Upper lobe of left lung (tissue), 6 donors: ENCODE measurements at regions not wholly inside any gene's neighbourhood (a gene's known extent, or its start where the extent isn't known, plus 50 kb on each side); places are given as distances from the start of the nearest gene placed in this dataset.

Experiments used
- ATAC-seq, 2 donors: fragments of 200-7000 bp; cut with Tn5 transposase; one replicate each; pipeline ENCODE4 v1.9.1; 2022; ENCODE audit warnings: mild to moderate bottlenecking in 2 of 2, moderate library complexity in 2 of 2; ENCODE audit not compliant: low FRiP score in 2 of 2
- DNase-seq, 2 donors: peaks; one replicate each; pipeline ENCODE4 v3.0.0-alpha.2; 2019 to 2020
- H3K27ac ChIP-seq, 4 donors: fragments of 200-600 bp; sonication (generic); one replicate each; pipeline ENCODE4 v1.5.1; 2016 to 2019
- H3K27me3 ChIP-seq, 4 donors: fragments of 200-600 bp; sonication (generic); one replicate each; pipeline ENCODE4 v1.5.1; 2017 to 2019
- H3K36me3 ChIP-seq, 4 donors: fragments of 200-600 bp; sonication (generic); one replicate each; pipeline ENCODE4 v1.5.1; 2016 to 2019
- H3K4me1 ChIP-seq, 4 donors: fragments of 200-600 bp; sonication (generic); one replicate each; pipeline ENCODE4 v1.5.1; 2018 to 2019
- H3K4me3 ChIP-seq, 4 donors: fragments of 200-600 bp; sonication (generic); one replicate each; pipeline ENCODE4 v1.5.1; 2017 to 2019; ENCODE audit warnings: mild to moderate bottlenecking in 2 of 4, moderate library complexity in 1 of 4
- H3K9me3 ChIP-seq, 4 donors: fragments of 200-600 bp; sonication (generic); one replicate each; pipeline ENCODE4 v1.5.1; 2018 to 2019
- CTCF ChIP-seq, 6 experiments: fragments of 450-650 bp in 4 of 6; fragments of 200-600 bp in 2 of 6; sonication (generic) in 2 of 6; IDR thresholded peaks; one replicate each; pipeline ENCODE4 v1.5.1; 2016 to 2019; ENCODE audit warnings: antibody characterized with exemption in 6 of 6
- EP300 ChIP-seq, 4 donors: sonication (generic); formaldehyde crosslinking; IDR thresholded peaks; one replicate each; pipeline ENCODE4 v1.5.1; 2017; ENCODE audit warnings: antibody characterized with exemption in 4 of 4, control low read depth in 2 of 4
- POLR2A ChIP-seq, 4 donors: fragments of 450-650 bp; IDR thresholded peaks; one replicate each; pipeline ENCODE4 v1.5.1; 2016 to 2017; ENCODE audit warnings: antibody characterized with exemption in 4 of 4, mild to moderate bottlenecking in 2 of 4
- POLR2AphosphoS5 ChIP-seq, 2 donors: sonication (generic); formaldehyde crosslinking; IDR thresholded peaks; one replicate each; pipeline ENCODE4 v1.5.1; 2017; ENCODE audit warnings: antibody characterized with exemption in 2 of 2
- WGBS, 2 donors: methylation state at CpG; one replicate each; pipeline ENCODE4 v1.1.5; 2017 to 2018; 5-methylcytosine and 5-hydroxymethylcytosine counted together
- donor health status: DM: no; HTN: no; CAD: no; lungs with moderate emphysema.
- donor health status: DM: no; HTN: yes; CAD: no; lungs with severe emphysema.

GRCh38 chr2:11998626-11999378 is 252.4 kb downstream of the LPIN1 start:
- 90 to 93% methylated on average over 4 of the region's 4 CpGs for WGBS, 2 donors
- no peak overlapping the region for H3K4me3 ChIP-seq
- ATAC-seq (no peak), DNase-seq (no peak)
- no peaks in the 10 kb centered on the region for H3K36me3 ChIP-seq
- H3K4me1 ChIP-seq = no peaks in the 10 kb centered on the region
- no peak overlapping the region for H3K27ac ChIP-seq
- TF ChIP-seq POLR2A (IDR thresholded peaks at IDR 0.05) (no peak), POLR2AphosphoS5 (IDR thresholded peaks at IDR 0.05) (no peak), EP300 (IDR thresholded peaks at IDR 0.05) (no peak), CTCF (IDR thresholded peaks at IDR 0.05) (no peak)
- H3K9me3 ChIP-seq = peaks cover 0 to 3% (median 0%) of the 10 kb centered on the region in 4 donors
- H3K27me3 ChIP-seq = no peaks in the 10 kb centered on the region

GRCh38 chr2:12001621-12002020 is 255.2 kb downstream of the LPIN1 start:
- no peaks in the 10 kb centered on the region for H3K36me3 ChIP-seq
- ATAC-seq (no peak), DNase-seq (no peak)
- H3K4me1 ChIP-seq = peaks cover 0 to 4% (median 1%) of the 10 kb centered on the region in 4 donors
- H3K4me3 ChIP-seq = no peak overlapping the region
- H3K27me3 ChIP-seq = no peaks in the 10 kb centered on the region
- no peak for TF ChIP-seq POLR2A (IDR thresholded peaks at IDR 0.05)
- no peak for TF ChIP-seq CTCF (IDR thresholded peaks at IDR 0.05)
- no peak for TF ChIP-seq POLR2AphosphoS5 (IDR thresholded peaks at IDR 0.05)
- TF ChIP-seq EP300 (IDR thresholded peaks at IDR 0.05) = no peak
- no peak overlapping the region for H3K27ac ChIP-seq
- WGBS, 2 donors = 84 to 95% methylated on average over 1 of the region's 1 CpG
- no peaks in the 10 kb centered on the region for H3K9me3 ChIP-seq

DNA sequence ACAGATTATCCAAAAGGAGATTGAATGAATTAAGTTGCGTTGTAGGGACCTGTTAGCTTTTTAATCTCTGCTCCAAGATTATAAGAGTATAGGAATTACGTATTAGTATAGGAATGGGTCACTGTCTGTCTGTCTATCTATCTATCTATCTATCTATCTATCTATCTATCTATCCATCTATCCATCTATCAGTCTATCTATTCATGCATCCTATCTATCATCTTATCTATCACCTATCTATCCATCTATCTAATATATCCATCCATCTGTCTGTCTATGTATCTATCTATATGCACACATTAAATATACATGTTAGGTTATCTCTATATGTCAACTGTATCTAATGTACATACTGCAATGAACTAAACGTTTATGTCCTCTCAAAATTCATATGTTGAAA is 255.8 kb downstream of the LPIN1 start:
- 70 to 74% methylated on average over 3 of the region's 3 CpGs for WGBS, 2 donors
- H3K27me3 ChIP-seq = no peaks in the 10 kb centered on the region
- H3K4me3 ChIP-seq = no peak overlapping the region
- no peaks in the 10 kb centered on the region for H3K9me3 ChIP-seq
- DNase-seq (no peak), ATAC-seq (no peak)
- H3K36me3 ChIP-seq = no peaks in the 10 kb centered on the region
- TF ChIP-seq POLR2A (IDR thresholded peaks at IDR 0.05) = no peak
- no peak for TF ChIP-seq EP300 (IDR thresholded peaks at IDR 0.05)
- TF ChIP-seq POLR2AphosphoS5 (IDR thresholded peaks at IDR 0.05) = no peak
- peaks cover 0 to 4% (median 1%) of the 10 kb centered on the region in 4 donors for H3K4me1 ChIP-seq
- no peak overlapping the region for H3K27ac ChIP-seq

DNA sequence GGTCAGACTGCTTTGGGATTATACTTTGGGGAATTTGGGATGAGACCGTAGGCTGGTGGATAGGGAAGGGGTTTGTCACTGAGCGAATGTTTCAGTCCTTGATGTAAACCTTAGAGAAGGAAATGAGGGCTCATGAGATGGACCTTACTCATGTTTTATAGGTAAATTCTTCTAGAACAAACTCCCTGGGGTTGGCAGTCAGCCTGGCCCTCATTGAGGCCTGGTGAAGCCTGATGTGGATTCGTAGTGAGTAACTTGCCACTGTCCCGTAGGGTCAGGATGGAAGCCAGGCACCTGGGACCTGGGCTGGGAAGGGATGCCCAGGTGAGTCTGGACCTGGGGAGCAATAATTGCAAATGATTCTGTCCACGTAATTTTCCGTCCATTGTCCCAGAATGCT is 258.3 kb downstream of the LPIN1 start:
- Histone ChIP-seq H3K4me3 (no peak overlapping the region), H3K36me3 (no peaks in the 10 kb centered on the region), H3K27ac (no peak overlapping the region), H3K27me3 (no peaks in the 10 kb centered on the region), H3K4me1 (peaks cover 0 to 4% (median 1%) of the 10 kb centered on the region in 4 donors), H3K9me3 (no peaks in the 10 kb centered on the region)
- ATAC-seq = no peak
- WGBS, 2 donors = 94 to 99% methylated on average over 6 of the region's 6 CpGs
- DNase-seq = no peak
- TF ChIP-seq EP300 (IDR thresholded peaks at IDR 0.05) (no peak), POLR2AphosphoS5 (IDR thresholded peaks at IDR 0.05) (no peak), CTCF (IDR thresholded peaks at IDR 0.05) (no peak), POLR2A (IDR thresholded peaks at IDR 0.05) (no peak)

DNA sequence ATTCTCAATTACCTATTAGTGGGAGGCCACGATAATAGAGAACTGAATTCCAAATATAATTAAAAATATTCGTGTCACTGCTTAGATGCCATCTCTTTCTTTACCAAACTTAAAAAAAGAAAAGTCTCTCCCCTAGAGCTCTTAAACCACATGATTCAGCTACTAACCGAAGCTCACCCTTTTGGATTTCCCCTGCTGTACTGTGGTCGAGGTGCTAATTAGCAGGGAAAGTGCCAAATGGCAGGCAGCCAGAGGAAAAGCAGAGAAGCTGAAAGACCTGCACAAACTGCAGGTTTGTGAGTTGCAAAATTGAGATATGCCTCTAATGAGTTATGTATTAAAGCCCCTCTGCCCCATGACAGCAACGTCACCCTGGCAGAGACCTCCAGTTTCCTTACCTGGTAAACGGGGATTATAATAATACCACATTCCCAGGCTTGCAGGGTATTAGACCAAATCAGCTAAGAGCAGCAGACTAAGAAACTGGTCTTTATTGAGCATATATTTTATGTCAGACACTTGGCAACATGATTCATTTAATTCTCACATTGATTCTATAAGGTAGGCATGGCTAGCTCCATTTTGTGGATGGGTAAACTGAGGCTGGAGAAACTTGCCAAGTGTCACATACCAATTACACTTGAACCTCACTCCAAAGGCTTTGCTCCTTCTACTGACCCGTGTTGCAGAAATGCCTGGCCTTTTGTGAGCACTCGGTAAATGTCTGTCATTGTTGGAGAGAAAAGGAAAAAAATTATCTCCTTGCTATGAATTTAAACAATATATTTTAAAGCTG is 259.7 kb downstream of the LPIN1 start:
- DNase-seq (peak in 1 of 2 donors; percentile 54), ATAC-seq (no peak)
- Histone ChIP-seq H3K4me3 (no peak overlapping the region), H3K27me3 (no peaks in the 10 kb centered on the region), H3K36me3 (no peaks in the 10 kb centered on the region), H3K27ac (no peak overlapping the region), H3K4me1 (peaks cover 0 to 4% (median 1%) of the 10 kb centered on the region in 4 donors), H3K9me3 (no peaks in the 10 kb centered on the region)
- TF ChIP-seq POLR2AphosphoS5 (IDR thresholded peaks at IDR 0.05) (no peak), POLR2A (IDR thresholded peaks at IDR 0.05) (no peak), EP300 (IDR thresholded peaks at IDR 0.05) (no peak), CTCF (IDR thresholded peaks at IDR 0.05) (no peak)
- 38 to 57% methylated on average over 8 of the region's 8 CpGs for WGBS, 2 donors
